Fibroblast of skin of right biceps (primary cell): ENCODE measurements at regions not wholly inside any gene's neighbourhood (a gene's known extent, or its start where the extent isn't known, plus 50 kb on each side); places are given as distances from the start of the nearest gene placed in this dataset.
A peak's percentile ranks its signal among the peaks of the same experiment; 100 is the strongest.
"Not testable (repeated sequence)": the region's sequence is repeated elsewhere in the genome, so short reads cannot be mapped to it uniquely, and the experiment has no call there.

Experiments
- DNase-seq: peaks from one replicate; pipeline ENCODE4 v3.0.0-alpha.2; 2013

DNA sequence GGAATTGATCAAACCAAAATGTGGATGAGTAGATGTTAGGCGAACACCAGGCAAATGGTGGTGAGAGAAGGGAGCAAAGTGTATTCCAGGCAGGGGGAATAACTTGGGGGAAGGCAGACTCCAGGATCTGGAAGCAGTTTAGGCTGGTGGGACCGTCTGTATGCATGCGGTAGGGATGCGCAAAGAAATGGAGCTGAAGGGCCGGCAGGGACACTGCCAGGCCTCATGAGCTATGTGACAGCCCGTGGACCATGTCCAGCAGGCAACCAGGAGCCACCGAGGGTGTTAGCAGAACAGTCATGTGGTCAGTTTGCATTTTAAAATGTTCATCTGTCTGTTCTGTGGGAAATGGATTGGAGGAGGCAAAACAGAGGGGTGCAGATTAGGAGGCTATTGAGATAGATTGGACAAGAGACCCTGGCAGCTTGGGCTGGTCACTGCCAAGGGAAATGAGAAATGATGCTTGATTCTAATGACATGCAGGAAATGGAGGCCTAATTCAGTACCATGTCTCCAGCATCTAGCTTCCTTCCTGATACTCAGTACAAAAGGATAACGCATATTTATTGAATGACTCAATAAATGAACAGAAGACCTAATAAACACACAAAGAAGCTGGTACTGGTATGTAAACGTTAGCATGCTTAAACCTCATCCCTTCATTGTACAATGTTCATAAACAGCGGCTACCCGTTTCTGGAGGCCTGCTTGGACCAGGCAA, 412.4 kb downstream of the BUD13 start:
- DNase-seq: no peak

- peak; percentile 11 for DNase-seq
These were observed 414.8 kb downstream of the BUD13 start for GRCh38 chr11:116357784-116358544.

- DNase-seq: no peak
These were observed 416.3 kb downstream of the BUD13 start for GRCh38 chr11:116356451-116356850.

- DNase-seq: no peak
These were observed 417.7 kb downstream of the BUD13 start for GRCh38 chr11:116355104-116355503.

DNA sequence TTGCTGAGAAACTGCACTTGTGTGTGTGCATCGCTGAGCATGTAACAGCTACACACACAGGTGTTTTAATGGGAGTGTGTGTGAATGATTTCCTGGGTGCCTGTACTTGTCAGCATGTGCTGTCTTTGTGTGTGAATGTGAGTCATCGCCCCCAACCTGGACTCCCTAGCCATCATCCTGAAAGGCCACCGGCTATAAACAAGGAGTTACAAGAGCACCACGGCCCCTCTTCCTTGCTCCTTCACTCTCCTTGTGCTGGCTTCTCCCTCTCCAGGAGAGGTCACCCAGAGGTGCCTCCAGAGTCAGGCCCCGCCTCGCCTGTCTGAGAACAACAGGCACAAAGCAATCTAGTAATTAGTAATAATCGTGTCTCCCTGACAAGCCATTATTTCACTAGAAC, 419.2 kb downstream of the BUD13 start:
- no peak for DNase-seq

DNA sequence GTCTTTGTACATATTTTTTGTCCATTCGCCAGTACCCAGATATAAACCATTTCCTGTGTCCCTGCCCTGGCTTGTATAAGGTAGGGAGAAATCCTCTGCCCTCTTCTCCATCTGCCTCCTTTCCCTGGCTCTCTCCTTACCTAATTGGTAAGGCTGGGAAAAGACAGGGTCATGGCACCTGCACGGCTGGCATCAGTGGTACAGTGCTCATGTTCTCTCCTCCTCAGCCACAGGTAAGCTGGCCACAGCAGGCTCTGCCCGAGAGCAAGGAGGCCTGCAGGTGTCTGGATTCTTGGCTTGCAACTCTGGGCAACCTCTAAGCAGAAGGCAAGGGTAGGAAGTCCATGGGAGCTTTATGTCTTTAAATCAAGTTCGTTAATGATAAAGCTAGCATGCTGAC, 419.9 kb downstream of the BUD13 start:
- DNase-seq: no peak

- no peak for DNase-seq
These were observed 424.6 kb downstream of the BUD13 start for GRCh38 chr11:116348226-116348625.

- DNase-seq: no peak
These were observed 427.2 kb downstream of the BUD13 start for GRCh38 chr11:116345575-116345974.

DNA sequence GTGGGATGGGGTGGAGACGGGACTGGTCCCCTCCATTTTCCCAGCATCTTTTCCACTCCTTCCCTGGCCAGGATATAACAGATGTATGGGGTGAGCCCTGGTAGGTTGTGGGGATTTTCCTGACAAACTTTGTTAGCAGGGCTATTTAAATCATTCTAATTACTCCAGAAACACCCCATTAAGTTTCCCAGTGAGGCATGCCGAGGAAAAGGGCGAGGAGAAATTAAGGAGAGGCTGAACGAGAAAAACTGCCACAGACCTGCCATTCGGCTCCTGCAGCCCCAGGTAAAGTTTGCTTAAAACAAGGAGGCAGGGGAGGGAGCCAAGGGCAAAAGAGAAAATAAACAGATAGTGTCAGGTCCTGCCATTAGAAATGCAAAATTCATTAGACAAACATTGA, 428.2 kb downstream of the BUD13 start:
- no peak for DNase-seq

DNA sequence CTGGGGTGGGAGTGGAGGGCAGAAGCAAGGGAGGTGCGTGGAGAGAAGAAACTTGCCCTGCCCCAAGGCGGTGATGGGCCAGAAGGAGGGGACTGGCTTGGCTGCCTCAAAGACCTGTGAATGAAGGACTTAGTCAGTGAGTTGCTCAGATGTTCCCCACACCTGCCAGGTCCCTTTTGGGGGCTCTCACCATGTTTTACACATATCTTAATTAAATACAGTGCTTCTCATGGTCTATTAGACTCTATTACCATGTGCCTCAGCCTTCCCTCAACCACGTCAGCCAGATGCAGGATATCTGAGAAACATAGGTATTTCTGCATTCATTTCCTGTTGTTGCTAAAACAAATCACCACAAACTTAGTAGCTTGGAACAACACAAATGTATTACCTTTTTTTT, 429.5 kb downstream of the BUD13 start:
- DNase-seq: no peak

DNA sequence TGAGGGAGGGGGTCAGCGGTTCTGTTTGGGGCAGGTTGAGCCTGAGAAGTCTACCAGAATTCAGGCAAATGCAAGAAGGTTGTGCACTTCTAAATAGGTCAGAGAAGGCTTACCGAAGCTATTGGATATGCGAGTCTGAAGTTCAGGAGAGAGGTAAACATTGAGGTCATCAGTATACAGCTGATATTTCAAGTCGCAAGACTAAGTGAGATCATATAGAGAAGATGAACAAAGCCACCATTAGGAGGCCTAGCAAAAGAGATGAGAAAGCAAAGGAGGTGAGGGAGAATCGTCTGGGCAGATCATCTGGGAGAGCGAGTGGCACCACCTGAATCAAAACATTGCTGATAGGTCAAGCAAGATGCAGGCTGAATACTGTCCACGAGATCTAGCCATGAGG, 430.6 kb downstream of the BUD13 start:
- DNase-seq: no peak

DNA sequence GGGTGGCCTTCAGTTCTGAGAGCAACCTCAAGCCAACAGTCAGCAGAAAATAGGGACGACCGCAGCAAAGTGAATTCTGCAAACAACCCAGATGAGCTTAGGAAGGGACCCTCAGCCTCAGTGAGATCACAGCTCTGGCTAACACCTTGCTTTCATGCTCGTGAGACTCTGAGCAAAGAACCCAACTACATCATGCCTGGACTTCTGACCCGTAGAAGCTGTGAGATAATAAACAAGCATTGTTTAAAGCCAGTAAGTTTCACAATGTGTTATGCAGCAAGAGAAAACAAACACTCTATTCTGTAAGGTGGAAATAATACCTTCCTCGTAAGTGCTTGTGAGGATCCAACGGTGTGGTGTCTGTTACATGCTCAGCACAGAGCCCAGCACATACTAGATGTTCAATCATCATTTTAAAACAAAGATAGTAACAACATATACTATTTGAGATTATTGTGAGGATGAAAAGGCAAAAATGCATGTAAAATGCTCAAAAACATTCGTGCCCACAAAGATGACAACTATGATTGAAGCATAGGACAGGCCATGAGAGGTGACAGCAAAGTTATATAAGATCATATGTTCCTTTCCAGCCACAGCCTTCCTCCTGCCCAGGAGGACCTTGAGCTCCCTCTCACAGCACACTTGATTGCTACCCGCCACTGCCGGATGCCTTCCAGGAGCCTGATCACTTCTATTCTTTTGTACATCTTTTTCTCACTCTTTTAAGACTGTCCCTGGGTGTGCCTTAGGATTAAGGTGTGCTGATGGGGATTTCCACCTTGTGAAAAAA, 433.3 kb downstream of the BUD13 start:
- no peak for DNase-seq

DNA sequence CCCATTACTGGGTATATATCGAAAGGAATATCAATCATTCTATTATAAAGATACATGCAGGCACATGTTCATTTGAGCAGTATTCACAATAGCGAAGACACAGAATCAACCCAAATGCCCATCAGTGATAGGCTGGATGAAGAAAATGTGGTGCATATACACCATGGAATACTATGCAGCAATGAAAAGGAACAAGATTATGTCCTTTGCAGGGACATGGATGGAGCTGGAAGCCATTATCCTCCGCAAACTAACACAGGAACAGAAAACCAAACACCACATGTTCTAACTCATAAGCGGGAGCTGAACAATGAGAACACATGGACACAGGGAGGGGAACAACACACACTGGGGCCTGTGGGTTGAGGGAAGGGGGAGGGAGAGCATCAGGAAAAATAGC, 434.3 kb downstream of the BUD13 start:
- not testable (repeated sequence) for DNase-seq

DNA sequence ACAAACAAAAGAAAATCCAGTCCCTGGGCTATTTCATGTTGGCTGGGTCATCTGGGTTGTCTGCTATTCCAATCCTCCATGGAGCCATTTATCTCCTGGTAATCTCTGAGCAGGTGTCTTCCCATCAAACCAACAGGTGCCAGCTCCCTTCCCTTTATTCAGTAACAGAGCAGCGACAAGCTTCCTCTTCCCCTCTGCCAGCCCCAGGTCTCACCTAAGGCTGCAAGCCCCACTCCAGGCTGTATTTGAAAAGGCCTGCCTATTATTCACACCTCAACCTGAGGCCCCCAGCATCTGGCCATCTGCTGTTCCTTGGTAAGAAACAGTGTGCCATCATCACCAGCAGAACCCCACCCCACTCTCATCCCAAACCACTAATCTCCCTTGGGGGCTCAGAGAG, 436.2 kb downstream of the BUD13 start:
- DNase-seq: no peak

DNA sequence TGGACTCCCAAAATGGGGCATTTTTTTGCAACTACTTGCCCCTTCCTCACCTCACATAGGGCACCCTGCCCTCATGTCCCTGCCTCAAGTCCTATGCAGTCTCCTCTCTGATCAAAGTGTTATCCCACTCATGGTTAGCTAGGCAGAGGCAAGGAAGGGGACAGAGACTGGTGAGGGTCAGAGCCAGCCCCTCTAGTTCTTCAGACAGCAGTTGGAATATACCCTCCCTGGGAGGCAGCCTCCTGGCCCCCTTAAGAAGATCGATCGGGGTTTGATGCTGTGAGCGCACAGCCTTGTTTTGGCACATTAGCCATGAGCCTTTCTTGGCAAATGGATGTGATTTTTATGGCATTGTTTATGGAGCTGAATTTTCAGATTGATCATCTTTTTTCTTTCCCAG, 436.9 kb downstream of the BUD13 start:
- no peak for DNase-seq

DNA sequence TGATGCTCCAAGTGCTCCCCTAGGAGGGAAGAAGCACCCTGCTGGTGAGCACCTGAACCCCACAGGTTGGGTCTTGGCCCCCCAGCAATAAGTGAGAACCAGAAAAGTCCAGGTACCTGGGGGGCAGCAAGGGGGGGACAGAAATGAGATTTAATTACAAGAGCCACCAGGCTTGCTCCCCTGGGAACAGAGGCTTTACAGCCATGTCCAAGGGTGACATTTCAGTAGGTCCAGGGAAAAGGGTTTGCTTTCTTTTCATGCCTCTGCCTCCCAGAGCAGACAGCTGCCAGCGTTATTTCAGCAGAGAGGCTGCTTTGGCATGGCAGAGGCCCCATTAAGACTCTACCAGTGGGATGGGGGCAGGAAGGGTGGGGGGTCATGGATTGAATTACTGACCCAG, 437.7 kb downstream of the BUD13 start:
- DNase-seq: no peak

- DNase-seq: no peak
These were observed 438.2 kb downstream of the BUD13 start for GRCh38 chr11:116334596-116334995.

DNA sequence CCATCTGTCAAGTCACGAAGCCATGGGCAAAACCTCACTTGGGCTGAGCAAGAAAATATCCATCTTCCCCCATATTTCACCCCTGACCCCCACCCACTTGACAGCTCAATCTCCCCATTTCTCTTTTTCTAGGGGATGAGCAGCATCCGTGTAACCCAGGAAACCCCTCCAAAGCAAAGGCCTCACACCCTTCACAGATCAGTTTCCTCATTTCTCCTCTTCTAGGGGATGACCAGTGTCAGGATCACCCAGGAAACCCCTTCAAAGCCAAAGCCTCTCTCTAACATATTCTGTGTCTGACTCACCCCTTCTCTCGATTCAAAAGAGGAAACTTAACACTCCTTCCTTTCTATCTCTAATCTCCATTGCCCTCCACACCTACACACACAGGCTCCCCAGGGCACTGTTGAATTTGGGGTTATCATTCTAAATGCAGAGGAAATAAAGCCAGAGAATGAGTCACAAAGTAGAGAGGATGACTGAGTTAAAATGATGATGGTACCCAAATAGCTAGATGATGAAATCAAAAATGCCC, 439.7 kb downstream of the BUD13 start:
- no peak for DNase-seq

DNA sequence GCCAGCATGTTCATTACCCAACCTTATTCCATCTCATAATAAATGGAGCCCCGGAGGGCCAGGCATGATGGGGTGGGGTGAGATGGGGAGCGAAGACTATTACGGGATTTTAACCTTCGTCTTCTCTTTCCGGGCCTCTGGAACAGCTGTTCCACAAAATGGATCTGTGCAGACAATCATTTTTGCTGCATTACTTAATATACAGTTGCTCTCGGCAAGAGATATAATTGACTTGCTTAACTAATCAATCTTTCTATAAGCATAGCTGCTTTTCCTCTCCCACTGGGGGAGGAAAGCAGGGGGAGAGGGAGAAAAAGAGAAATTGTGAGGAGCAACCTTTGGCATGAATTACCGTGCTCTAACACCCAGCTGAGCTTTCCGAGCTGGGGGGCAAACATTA, 440.4 kb downstream of the BUD13 start:
- DNase-seq: no peak

GRCh38 chr11:116331381-116331780, 441.4 kb downstream of the BUD13 start:
- no peak for DNase-seq

- DNase-seq: no peak
These were observed 442.2 kb downstream of the BUD13 start for GRCh38 chr11:116330439-116331185.

GRCh38 chr11:116329354-116330090, 443.3 kb downstream of the BUD13 start:
- DNase-seq: no peak
